Gastroesophageal sphincter (tissue), 4 donors: ENCODE measurements at regions not wholly inside any gene's neighbourhood (a gene's known extent, or its start where the extent isn't known, plus 50 kb on each side); places are given as distances from the start of the nearest gene placed in this dataset.

Experiments
- ATAC-seq: fragments of 150-250 bp; one replicate; pipeline ENCODE4 v1.9.1; 2016; ENCODE audit warnings: mild to moderate bottlenecking, moderate library complexity
- H3K27ac ChIP-seq, 4 donors: fragments of 200-600 bp; sonication (generic) in 3 of 4; 1 replicate in 3 of 4; 2 replicates in 1 of 4; pipeline ENCODE4 v1.5.1; 2016 to 2019
- H3K27me3 ChIP-seq: fragments of 200-600 bp; sonication (generic); one replicate; pipeline ENCODE4 v1.5.1; 2019
- H3K36me3 ChIP-seq, 2 donors: fragments of 200-600 bp; sonication (generic); one replicate each; pipeline ENCODE4 v1.5.1; 2019; ENCODE audit warnings: control low read depth in 1 of 2
- H3K4me1 ChIP-seq, 3 donors: fragments of 200-600 bp; sonication (generic); 1 replicate in 2 of 3; 2 replicates in 1 of 3; pipeline ENCODE4 v1.5.1; 2016 to 2019; ENCODE audit warnings: control low read depth in 2 of 3
- H3K4me3 ChIP-seq, 2 donors: fragments of 200-600 bp; sonication (generic); one replicate each; pipeline ENCODE4 v1.5.1; 2019; ENCODE audit warnings: mild to moderate bottlenecking in 1 of 2, moderate library complexity in 1 of 2
- H3K9me3 ChIP-seq, 3 donors: fragments of 200-600 bp; sonication (generic); one replicate each; pipeline ENCODE4 v1.5.1; 2017 to 2019; ENCODE audit warnings: control low read depth in 2 of 3
- CTCF ChIP-seq, 4 experiments: fragments of 200-600 bp in 2 of 4; fragments of 450-650 bp in 2 of 4; sonication (generic) in 1 of 4; IDR thresholded peaks; one replicate each; pipeline ENCODE4 v1.5.1; 2017 to 2019; ENCODE audit warnings: antibody characterized with exemption in 4 of 4, mild to moderate bottlenecking in 2 of 4, moderate library complexity in 2 of 4
- EP300 ChIP-seq: sonication (generic); formaldehyde crosslinking; IDR thresholded peaks from one replicate; pipeline ENCODE4 v1.6.1; 2017; ENCODE audit warnings: antibody characterized with exemption, mild to moderate bottlenecking
- POLR2A ChIP-seq, 2 donors: fragments of 450-650 bp; IDR thresholded peaks; one replicate each; pipeline ENCODE4 v1.6.1; 2017; ENCODE audit warnings: antibody characterized with exemption in 2 of 2, mild to moderate bottlenecking in 2 of 2, moderate library complexity in 1 of 2
- POLR2AphosphoS5 ChIP-seq: sonication (generic); formaldehyde crosslinking; IDR thresholded peaks from one replicate; pipeline ENCODE4 v1.6.1; 2017; ENCODE audit warnings: antibody characterized with exemption
- WGBS, 2 donors: methylation state at CpG; one replicate each; pipeline ENCODE4 v1.1.5; 2018; ENCODE audit warnings: low coverage in 1 of 2; 5-methylcytosine and 5-hydroxymethylcytosine counted together

GRCh38 chr9:27870404-27870803 is 297.1 kb upstream of the C9orf72 start:
- H3K36me3 ChIP-seq = no peaks in the 10 kb centered on the region
- no peak for ATAC-seq
- WGBS, 2 donors = 90 to 92% methylated on average over 2 to 3 of the region's 5 CpGs
- no peaks in the 10 kb centered on the region for H3K9me3 ChIP-seq
- TF ChIP-seq CTCF (IDR thresholded peaks at IDR 0.05) (no peak), POLR2A (IDR thresholded peaks at IDR 0.05) (no peak), EP300 (no peak), POLR2AphosphoS5 (no peak)
- no peaks in the 10 kb centered on the region for H3K27me3 ChIP-seq
- no peak overlapping the region for H3K27ac ChIP-seq
- H3K4me3 ChIP-seq = no peak overlapping the region
- H3K4me1 ChIP-seq = no peaks in the 10 kb centered on the region

- no peak for ATAC-seq
- 32% methylated on average over 3 of the region's 3 CpGs; no CpG with 5 or more reads in 1 of the 2 donors for WGBS, 2 donors
These were observed 306.9 kb upstream of the C9orf72 start for GRCh38 chr9:27880156-27880555.

GRCh38 chr9:27880635-27881034 is 307.4 kb upstream of the C9orf72 start:
- Histone ChIP-seq H3K4me1 (no peaks in the 10 kb centered on the region), H3K27me3 (no peaks in the 10 kb centered on the region), H3K36me3 (no peaks in the 10 kb centered on the region), H3K27ac (no peak overlapping the region), H3K9me3 (no peaks in the 10 kb centered on the region), H3K4me3 (no peak overlapping the region)
- ATAC-seq = no peak
- TF ChIP-seq POLR2A (IDR thresholded peaks at IDR 0.05) (no peak), EP300 (no peak), CTCF (IDR thresholded peaks at IDR 0.05) (no peak), POLR2AphosphoS5 (no peak)
- WGBS, 2 donors = 72 to 95% methylated on average over 3 of the region's 3 CpGs

More at GRCh38 chr9:27880156-27880555, 306.9 kb upstream of the C9orf72 start:
- no peak overlapping the region for H3K4me3 ChIP-seq
- no peaks in the 10 kb centered on the region for H3K9me3 ChIP-seq
- H3K27me3 ChIP-seq = no peaks in the 10 kb centered on the region
- H3K27ac ChIP-seq = no peak overlapping the region
- no peaks in the 10 kb centered on the region for H3K4me1 ChIP-seq
- TF ChIP-seq POLR2A (IDR thresholded peaks at IDR 0.05) = no peak
- no peak for TF ChIP-seq CTCF (IDR thresholded peaks at IDR 0.05)
- no peak for TF ChIP-seq POLR2AphosphoS5
- no peak for TF ChIP-seq EP300
- H3K36me3 ChIP-seq = no peaks in the 10 kb centered on the region

GRCh38 chr9:27888661-27889295 is 315.5 kb upstream of the C9orf72 start:
- H3K9me3 ChIP-seq = no peaks in the 10 kb centered on the region

More at GRCh38 chr9:27888661-27889295, 315.5 kb upstream of the C9orf72 start:
- no peak for ATAC-seq
- Histone ChIP-seq H3K4me1 (no peaks in the 10 kb centered on the region), H3K36me3 (no peaks in the 10 kb centered on the region), H3K27me3 (no peaks in the 10 kb centered on the region), H3K4me3 (no peak overlapping the region), H3K27ac (no peak overlapping the region)
- TF ChIP-seq CTCF (IDR thresholded peaks at IDR 0.05) (peak in 1 of 4 experiments; percentile 34), EP300 (no peak), POLR2AphosphoS5 (no peak), POLR2A (IDR thresholded peaks at IDR 0.05) (no peak)
- 86% methylated on average over 1 of the region's 2 CpGs; no CpG with 5 or more reads in 1 of the 2 donors for WGBS, 2 donors
